Prostate gland (tissue), 2 donors: ENCODE measurements at regions not wholly inside any gene's neighbourhood (a gene's known extent, or its start where the extent isn't known, plus 50 kb on each side); places are given as distances from the start of the nearest gene placed in this dataset.

Experiments used
- POLR2A ChIP-seq: fragments of 450-650 bp; IDR thresholded peaks from one replicate; pipeline ENCODE4 v1.6.1; 2016; ENCODE audit warnings: antibody characterized with exemption, mild to moderate bottlenecking
- TF ChIP-seq, protein P1 (sequence below), 4 experiments: fragments of 200-600 bp in 2 of 4; fragments of 450-650 bp in 2 of 4; sonication (generic) in 2 of 4; IDR thresholded peaks; 1 replicate in 3 of 4; 2 replicates in 1 of 4; pipeline ENCODE4 v1.5.1; 2016 to 2019; ENCODE audit warnings: antibody characterized with exemption in 4 of 4, mild to moderate bottlenecking in 2 of 4, moderate library complexity in 2 of 4

DNA sequence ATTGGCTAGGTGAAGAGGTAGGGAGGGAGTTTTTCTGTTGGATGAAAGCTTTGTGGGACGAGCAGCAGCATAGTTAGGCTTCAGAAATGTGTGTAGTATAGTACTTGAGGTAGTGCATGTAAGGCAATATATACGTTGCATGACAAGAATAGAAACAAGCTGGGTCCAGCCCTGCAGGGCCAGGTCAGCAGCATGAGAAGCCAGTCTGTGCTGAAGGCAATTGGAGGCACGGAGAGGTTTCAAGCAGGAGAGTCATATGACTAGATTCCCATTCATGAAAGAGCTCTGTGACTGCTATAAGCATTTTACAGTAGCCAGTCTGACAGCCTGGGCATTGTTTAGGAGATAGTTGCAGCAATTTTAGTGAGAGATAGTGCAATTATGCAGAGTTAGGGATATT lies 84.2 kb upstream of the DSCAM start:
- TF ChIP-seq, protein P1, sequence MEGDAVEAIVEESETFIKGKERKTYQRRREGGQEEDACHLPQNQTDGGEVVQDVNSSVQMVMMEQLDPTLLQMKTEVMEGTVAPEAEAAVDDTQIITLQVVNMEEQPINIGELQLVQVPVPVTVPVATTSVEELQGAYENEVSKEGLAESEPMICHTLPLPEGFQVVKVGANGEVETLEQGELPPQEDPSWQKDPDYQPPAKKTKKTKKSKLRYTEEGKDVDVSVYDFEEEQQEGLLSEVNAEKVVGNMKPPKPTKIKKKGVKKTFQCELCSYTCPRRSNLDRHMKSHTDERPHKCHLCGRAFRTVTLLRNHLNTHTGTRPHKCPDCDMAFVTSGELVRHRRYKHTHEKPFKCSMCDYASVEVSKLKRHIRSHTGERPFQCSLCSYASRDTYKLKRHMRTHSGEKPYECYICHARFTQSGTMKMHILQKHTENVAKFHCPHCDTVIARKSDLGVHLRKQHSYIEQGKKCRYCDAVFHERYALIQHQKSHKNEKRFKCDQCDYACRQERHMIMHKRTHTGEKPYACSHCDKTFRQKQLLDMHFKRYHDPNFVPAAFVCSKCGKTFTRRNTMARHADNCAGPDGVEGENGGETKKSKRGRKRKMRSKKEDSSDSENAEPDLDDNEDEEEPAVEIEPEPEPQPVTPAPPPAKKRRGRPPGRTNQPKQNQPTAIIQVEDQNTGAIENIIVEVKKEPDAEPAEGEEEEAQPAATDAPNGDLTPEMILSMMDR (IDR thresholded peaks at IDR 0.05), result no peak
- TF ChIP-seq POLR2A, result no peak
